RWPE2 (cell line): ENCODE measurements at regions not wholly inside any gene's neighbourhood (a gene's known extent, or its start where the extent isn't known, plus 50 kb on each side); places are given as distances from the start of the nearest gene placed in this dataset.

Source experiments
- ATAC-seq: fragments of 200-7000 bp; cut with Tn5 transposase; 3 replicates; pipeline ENCODE4 v1.9.1; 2021; ENCODE audit warnings: low read depth
- DNase-seq: peaks from one replicate; pipeline ENCODE4 v3.0.0-alpha.2; 2020; ENCODE audit warnings: low spot score
- H3K27ac ChIP-seq: fragments of 450-650 bp; 2 replicates; pipeline ENCODE4 v1.5.1; 2017; ENCODE audit warnings: mild to moderate bottlenecking; ENCODE audit not compliant: poor library complexity, severe bottlenecking
- H3K27me3 ChIP-seq: fragments of 250-450 bp; sonication (Bioruptor Pico); 2 replicates; pipeline ENCODE4 v1.5.1; 2021; ENCODE audit warnings: mild to moderate bottlenecking, moderate library complexity; ENCODE audit not compliant: insufficient read depth, poor library complexity, severe bottlenecking
- H3K36me3 ChIP-seq: fragments of 250-450 bp; sonication (Bioruptor Pico); 2 replicates; pipeline ENCODE4 v1.5.1; 2020; ENCODE audit warnings: low read depth, mild to moderate bottlenecking, moderate library complexity
- H3K4me1 ChIP-seq: fragments of 250-450 bp; sonication (Bioruptor Pico); 2 replicates; pipeline ENCODE4 v1.5.1; 2021; ENCODE audit warnings: mild to moderate bottlenecking, moderate library complexity; ENCODE audit not compliant: insufficient read depth, poor library complexity, severe bottlenecking
- H3K4me3 ChIP-seq: fragments of 250-450 bp; sonication (Bioruptor Pico); 2 replicates; pipeline ENCODE4 v1.5.1; 2021; ENCODE audit warnings: mild to moderate bottlenecking, moderate library complexity; ENCODE audit not compliant: severe bottlenecking
- H3K9me3 ChIP-seq: fragments of 250-450 bp; sonication (Bioruptor Pico); 2 replicates; pipeline ENCODE4 v1.5.1; 2021; ENCODE audit warnings: mild to moderate bottlenecking, moderate library complexity; ENCODE audit not compliant: severe bottlenecking
- CTCF ChIP-seq: fragments of 450-650 bp; IDR thresholded peaks from one replicate; pipeline ENCODE4 v1.5.1; 2017; ENCODE audit warnings: mild to moderate bottlenecking, moderate library complexity; ENCODE audit not compliant: poor library complexity, severe bottlenecking

- no peak for ATAC-seq
- TF ChIP-seq CTCF = no peak
- no peaks in the 10 kb centered on the region for H3K9me3 ChIP-seq
- DNase-seq = no peak
- H3K27me3 ChIP-seq = no peaks in the 10 kb centered on the region
- H3K36me3 ChIP-seq = no peaks in the 10 kb centered on the region
- H3K4me1 ChIP-seq = no peaks in the 10 kb centered on the region
- H3K27ac ChIP-seq = no peak overlapping the region
- no peak overlapping the region for H3K4me3 ChIP-seq
Observed at GRCh38 chr9:16950051-16950450, 79.6 kb upstream of the BNC2 start.

- no peak overlapping the region for H3K27ac ChIP-seq
Observed at GRCh38 chr9:16930578-16930977, 60.1 kb upstream of the BNC2 start.

GRCh38 chr9:16928179-16928945, 57.9 kb upstream of the BNC2 start:
- DNase-seq (no peak), ATAC-seq (no peak)
- H3K36me3 ChIP-seq = no peaks in the 10 kb centered on the region
- H3K27me3 ChIP-seq = no peaks in the 10 kb centered on the region
- no peak overlapping the region for H3K4me3 ChIP-seq
- no peak overlapping the region for H3K27ac ChIP-seq
- TF ChIP-seq CTCF = no peak
- no peaks in the 10 kb centered on the region for H3K4me1 ChIP-seq
- no peaks in the 10 kb centered on the region for H3K9me3 ChIP-seq

More at GRCh38 chr9:16930578-16930977, 60.1 kb upstream of the BNC2 start:
- no peaks in the 10 kb centered on the region for H3K9me3 ChIP-seq
- DNase-seq (no peak), ATAC-seq (no peak)
- H3K27me3 ChIP-seq = no peaks in the 10 kb centered on the region
- no peak for TF ChIP-seq CTCF
- H3K4me3 ChIP-seq = no peak overlapping the region
- H3K36me3 ChIP-seq = no peaks in the 10 kb centered on the region
- H3K4me1 ChIP-seq = no peaks in the 10 kb centered on the region

GRCh38 chr9:16925426-16925825, 55.0 kb upstream of the BNC2 start:
- H3K27me3 ChIP-seq = no peaks in the 10 kb centered on the region
- no peak overlapping the region for H3K27ac ChIP-seq
- H3K36me3 ChIP-seq = no peaks in the 10 kb centered on the region
- no peak for DNase-seq
- H3K4me3 ChIP-seq = no peak overlapping the region
- no peaks in the 10 kb centered on the region for H3K4me1 ChIP-seq
- no peak for ATAC-seq
- no peaks in the 10 kb centered on the region for H3K9me3 ChIP-seq
- no peak for TF ChIP-seq CTCF

- no peak for TF ChIP-seq CTCF
- no peaks in the 10 kb centered on the region for H3K27me3 ChIP-seq
- H3K4me3 ChIP-seq = no peak overlapping the region
- H3K27ac ChIP-seq = no peak overlapping the region
- no peaks in the 10 kb centered on the region for H3K36me3 ChIP-seq
- DNase-seq (no peak), ATAC-seq (no peak)
- no peaks in the 10 kb centered on the region for H3K4me1 ChIP-seq
- no peaks in the 10 kb centered on the region for H3K9me3 ChIP-seq
Observed at GRCh38 chr9:16924311-16924915, 53.9 kb upstream of the BNC2 start.
